ENCODE measurements at regions not wholly inside any gene's neighbourhood (a gene's known extent, or its start where the extent isn't known, plus 50 kb on each side); places are given as distances from the start of the nearest gene placed in this dataset.

- DNase-seq (ENCODE audit: low read depth, low spot score), result no peak
- H3K27ac ChIP-seq (ENCODE audit: control insufficient read depth, insufficient read depth, low read length), result no peak overlapping the region
- H3K9me1 ChIP-seq (ENCODE audit: control insufficient read depth, extremely low read depth, insufficient read depth, low read length), result no peaks in the 10 kb centered on the region
- H3K9me3 ChIP-seq (ENCODE audit: control insufficient read depth, low read depth, low read length), result no peaks in the 10 kb centered on the region
- H2AFZ ChIP-seq (ENCODE audit: control insufficient read depth, low read length), result no peak overlapping the region
- H3K79me2 ChIP-seq (ENCODE audit: control insufficient read depth, insufficient read depth, low read length), result no peaks in the 10 kb centered on the region
- no peak for FAIRE-seq
- no peaks in the 10 kb centered on the region for H3K36me3 ChIP-seq (ENCODE audit: control insufficient read depth in 2 of 2, extremely low read depth in 1 of 2, insufficient read depth in 2 of 2, low read length in 2 of 2)
- H4K20me1 ChIP-seq (ENCODE audit: control insufficient read depth, extremely low read depth, insufficient read depth, low read length), result no peaks in the 10 kb centered on the region
- no peak overlapping the region for H3K4me3 ChIP-seq (ENCODE audit: control insufficient read depth in 2 of 3, extremely low read depth in 1 of 3, insufficient read depth in 2 of 3, low read depth in 1 of 3, low read length in 3 of 3)
- dilution Hi-C loops (cut with MboI; ENCODE audit: extremely low pct_ligation_motif_present, low sequenced_read_pairs), result no loop called here
- H3K4me2 ChIP-seq (ENCODE audit: control insufficient read depth, extremely low read depth, insufficient read depth, low read depth, low read length), result no peak overlapping the region
- H3K9ac ChIP-seq (ENCODE audit: control insufficient read depth, extremely low read depth, insufficient read depth, low read length), result no peak overlapping the region
- no peaks in the 10 kb centered on the region for H3K27me3 ChIP-seq (ENCODE audit: control insufficient read depth, extremely low read depth, insufficient read depth, low read length)
- TF ChIP-seq EZH2 (IDR thresholded peaks at IDR 0.05; ENCODE audit: low read length), result no peak
- TF ChIP-seq CTCF (optimal IDR thresholded peaks at IDR 0.05 in 1 of 3, IDR thresholded peaks at IDR 0.05 in 1 of 3, conservative IDR thresholded peaks at IDR 0.05 in 1 of 3; ENCODE audit: extremely low read depth in 1 of 3, insufficient read depth in 2 of 3, low read length in 3 of 3), result no peak
- no peaks in the 10 kb centered on the region for H3K4me1 ChIP-seq (ENCODE audit: control insufficient read depth, extremely low read depth, insufficient read depth, low read length)
Measured at GRCh38 chr13:111448504-111448903, 128.1 kb downstream of the TEX29 start.

GRCh38 chr13:111449041-111449440 lies 128.6 kb downstream of the TEX29 start:
- no peak overlapping the region for H2AFZ ChIP-seq (ENCODE audit: control insufficient read depth, low read length)
- no peaks in the 10 kb centered on the region for H3K9me3 ChIP-seq (ENCODE audit: control insufficient read depth, low read depth, low read length)
- FAIRE-seq, result no peak
- H4K20me1 ChIP-seq (ENCODE audit: control insufficient read depth, extremely low read depth, insufficient read depth, low read length), result no peaks in the 10 kb centered on the region
- no peak for TF ChIP-seq CTCF (optimal IDR thresholded peaks at IDR 0.05 in 1 of 3, IDR thresholded peaks at IDR 0.05 in 1 of 3, conservative IDR thresholded peaks at IDR 0.05 in 1 of 3; ENCODE audit: extremely low read depth in 1 of 3, insufficient read depth in 2 of 3, low read length in 3 of 3)
- H3K27me3 ChIP-seq (ENCODE audit: control insufficient read depth, extremely low read depth, insufficient read depth, low read length), result no peaks in the 10 kb centered on the region
- dilution Hi-C loops (cut with MboI; ENCODE audit: extremely low pct_ligation_motif_present, low sequenced_read_pairs), result no loop called here
- H3K36me3 ChIP-seq (ENCODE audit: control insufficient read depth in 2 of 2, extremely low read depth in 1 of 2, insufficient read depth in 2 of 2, low read length in 2 of 2), result no peaks in the 10 kb centered on the region
- H3K9me1 ChIP-seq (ENCODE audit: control insufficient read depth, extremely low read depth, insufficient read depth, low read length), result no peaks in the 10 kb centered on the region
- no peaks in the 10 kb centered on the region for H3K79me2 ChIP-seq (ENCODE audit: control insufficient read depth, insufficient read depth, low read length)
- no peak for DNase-seq (ENCODE audit: low read depth, low spot score)
- H3K9ac ChIP-seq (ENCODE audit: control insufficient read depth, extremely low read depth, insufficient read depth, low read length), result no peak overlapping the region
- H3K4me3 ChIP-seq (ENCODE audit: control insufficient read depth in 2 of 3, extremely low read depth in 1 of 3, insufficient read depth in 2 of 3, low read depth in 1 of 3, low read length in 3 of 3), result no peak overlapping the region
- no peaks in the 10 kb centered on the region for H3K4me1 ChIP-seq (ENCODE audit: control insufficient read depth, extremely low read depth, insufficient read depth, low read length)
- H3K27ac ChIP-seq (ENCODE audit: control insufficient read depth, insufficient read depth, low read length), result no peak overlapping the region
- H3K4me2 ChIP-seq (ENCODE audit: control insufficient read depth, extremely low read depth, insufficient read depth, low read depth, low read length), result no peak overlapping the region

Data from keratinocyte (primary cell).